H9 (cell line): ENCODE measurements at regions not wholly inside any gene's neighbourhood (a gene's known extent, or its start where the extent isn't known, plus 50 kb on each side); places are given as distances from the start of the nearest gene placed in this dataset.
A peak's percentile ranks its signal among the peaks of the same experiment; 100 is the strongest.

Source experiments
- DNase-seq: peaks from one replicate; pipeline ENCODE4 v3.0.0-alpha.2; 2017
- H2AFZ ChIP-seq: one replicate; pipeline ENCODE4 v1.6.1; 2013; ENCODE audit warnings: mild to moderate bottlenecking, low read length, control low read depth, moderate library complexity
- H2AK5ac ChIP-seq: 2 replicates; pipeline ENCODE4 v1.6.1; 2013; ENCODE audit warnings: low read length, control low read depth, mixed read lengths; ENCODE audit not compliant: insufficient read length
- H2BK120ac ChIP-seq: one replicate; pipeline ENCODE4 v1.6.1; 2013; ENCODE audit warnings: low read depth, mild to moderate bottlenecking, low read length, control low read depth, inconsistent platforms; ENCODE audit not compliant: poor library complexity, severe bottlenecking
- H2BK12ac ChIP-seq: 2 replicates; pipeline ENCODE4 v1.6.1; 2013; ENCODE audit warnings: low read length, control low read depth, mixed read lengths, low read depth; ENCODE audit not compliant: insufficient read length
- H2BK15ac ChIP-seq: 2 replicates; pipeline ENCODE4 v1.6.1; 2013; ENCODE audit warnings: low read depth, low read length, control low read depth
- H2BK20ac ChIP-seq: one replicate; pipeline ENCODE4 v1.6.1; 2013; ENCODE audit warnings: low read depth, mild to moderate bottlenecking, low read length, control low read depth, inconsistent platforms; ENCODE audit not compliant: poor library complexity, severe bottlenecking
- H2BK5ac ChIP-seq: 2 replicates; pipeline ENCODE4 v1.6.1; 2013; ENCODE audit warnings: low read length, control low read depth, mixed read lengths; ENCODE audit not compliant: insufficient read length
- H3K14ac ChIP-seq: 2 replicates; pipeline ENCODE4 v1.6.1; 2013; ENCODE audit warnings: low read length, control low read depth; ENCODE audit not compliant: insufficient read depth
- H3K18ac ChIP-seq: 2 replicates; pipeline ENCODE4 v1.6.1; 2013; ENCODE audit warnings: low read depth, mild to moderate bottlenecking, mixed read lengths, low read length, control low read depth; ENCODE audit not compliant: insufficient read length
- H3K23ac ChIP-seq: 2 replicates; pipeline ENCODE4 v1.6.1; 2013; ENCODE audit warnings: low read length, control low read depth, mixed read lengths, low read depth; ENCODE audit not compliant: insufficient read length
- H3K23me2 ChIP-seq: 2 replicates; pipeline ENCODE4 v1.6.1; 2013; ENCODE audit warnings: low read depth, mild to moderate bottlenecking, mixed read lengths, low read length, control low read depth; ENCODE audit not compliant: insufficient read length, poor library complexity, severe bottlenecking
- H3K27ac ChIP-seq: 2 replicates; pipeline ENCODE4 v1.5.1; 2013; ENCODE audit warnings: low read length, control low read depth, mixed read lengths, low read depth; ENCODE audit not compliant: insufficient read length
- H3K27me3 ChIP-seq: 2 replicates; pipeline ENCODE4 v1.6.1; 2013; ENCODE audit warnings: low read length, control low read depth, inconsistent platforms; ENCODE audit not compliant: insufficient read depth
- H3K4ac ChIP-seq: 2 replicates; pipeline ENCODE4 v1.6.1; 2013; ENCODE audit warnings: low read depth, mild to moderate bottlenecking, control low read depth, inconsistent platforms, low read length, moderate library complexity
- H3K4me1 ChIP-seq: 2 replicates; pipeline ENCODE4 v1.6.1; 2013; ENCODE audit warnings: low read length, control low read depth, inconsistent platforms; ENCODE audit not compliant: insufficient read depth
- H3K4me2 ChIP-seq: 2 replicates; pipeline ENCODE4 v1.6.1; 2013; ENCODE audit warnings: low read length, control low read depth, mixed read lengths; ENCODE audit not compliant: insufficient read length, insufficient read depth
- H3K56ac ChIP-seq: 2 replicates; pipeline ENCODE4 v1.6.1; 2013; ENCODE audit warnings: low read depth, mild to moderate bottlenecking, mixed read lengths, low read length, control low read depth; ENCODE audit not compliant: insufficient read length
- H3K79me1 ChIP-seq: 2 replicates; pipeline ENCODE4 v1.6.1; 2013; ENCODE audit warnings: low read depth, mild to moderate bottlenecking, moderate library complexity, low read length, control low read depth, inconsistent platforms; ENCODE audit not compliant: insufficient read depth, poor library complexity, severe bottlenecking
- H3K79me2 ChIP-seq: 2 replicates; pipeline ENCODE4 v1.6.1; 2013; ENCODE audit warnings: low read length, control low read depth, inconsistent platforms; ENCODE audit not compliant: insufficient read depth
- H3K9ac ChIP-seq: 2 replicates; pipeline ENCODE4 v1.6.1; 2013; ENCODE audit warnings: low read length, control low read depth, mixed read lengths; ENCODE audit not compliant: insufficient read length; ENCODE audit errors: extremely low read depth
- H3K9me3 ChIP-seq: one replicate; pipeline ENCODE4 v1.6.1; 2013; ENCODE audit warnings: low read depth, low read length, inconsistent platforms; ENCODE audit not compliant: control insufficient read depth
- H3T11ph ChIP-seq: one replicate; pipeline ENCODE4 v1.6.1; 2013; ENCODE audit warnings: mild to moderate bottlenecking, low read length, control low read depth, inconsistent platforms
- H4K20me1 ChIP-seq: one replicate; pipeline ENCODE4 v1.6.1; 2013; ENCODE audit not compliant: control insufficient read depth, insufficient read length, insufficient read depth
- H4K5ac ChIP-seq: 2 replicates; pipeline ENCODE4 v1.6.1; 2013; ENCODE audit warnings: low read depth, mild to moderate bottlenecking, mixed read lengths, low read length, control low read depth; ENCODE audit not compliant: insufficient read length
- H4K8ac ChIP-seq: replicated peaks from 2 replicates; pipeline ENCODE4 v1.6.1; 2013; ENCODE audit warnings: low read length, control low read depth, mixed read lengths, low read depth; ENCODE audit not compliant: insufficient read length
- H4K91ac ChIP-seq: 2 replicates; pipeline ENCODE4 v1.6.1; 2013; ENCODE audit warnings: low read depth, mild to moderate bottlenecking, moderate library complexity, mixed read lengths, low read length, control low read depth; ENCODE audit not compliant: insufficient read length
- H3K27ac Mint-ChIP-seq, 3 experiments: 2 replicates in 2 of 3; 3 replicates in 1 of 3; pipeline ENCODE4 v1.8.0; 2020 to 2021; ENCODE audit warnings: mixed read lengths in 3 of 3, mild to moderate bottlenecking in 1 of 3, moderate library complexity in 1 of 3
- H3K27me3 Mint-ChIP-seq: 2 replicates; pipeline ENCODE4 v1.8.0; 2021; ENCODE audit warnings: low read depth, mild to moderate bottlenecking, moderate library complexity, mixed read lengths
- H3K36me3 Mint-ChIP-seq, 3 experiments: 2 replicates in 2 of 3; 3 replicates in 1 of 3; pipeline ENCODE4 v1.8.0; 2020 to 2021; ENCODE audit warnings: low read depth in 3 of 3, mixed read lengths in 3 of 3; ENCODE audit not compliant: insufficient read depth in 1 of 3
- H3K4me1 Mint-ChIP-seq, 2 experiments: 2 replicates each; pipeline ENCODE4 v1.8.0; 2020; ENCODE audit warnings: mixed read lengths in 2 of 2
- H3K4me3 Mint-ChIP-seq, 2 experiments: 2 replicates in 1 of 2; 3 replicates in 1 of 2; pipeline ENCODE4 v1.8.0; 2020 to 2021; ENCODE audit warnings: mild to moderate bottlenecking in 2 of 2, mixed read lengths in 2 of 2, moderate library complexity in 1 of 2
- H3K9me3 Mint-ChIP-seq, 2 experiments: 2 replicates in 1 of 2; 3 replicates in 1 of 2; pipeline ENCODE4 v1.8.0; 2020; ENCODE audit warnings: mild to moderate bottlenecking in 2 of 2, mixed read lengths in 2 of 2, moderate library complexity in 1 of 2
- WGBS: extraction: QIAGEN DNeasy Blood & Tissue Kit; methylation state at CpG from one replicate; pipeline ENCODE4 v1.1.7; 2013; ENCODE audit warnings: missing lambda C conversion rate, low lambda C conversion rate, mixed read lengths; ENCODE audit not compliant: insufficient read length; ENCODE audit errors: extremely low coverage; 5-methylcytosine and 5-hydroxymethylcytosine counted together
- TF ChIP-seq, protein P1 (sequence below): fragments of 200-600 bp; sonication (generic); conservative IDR thresholded peaks from 3 replicates; pipeline ENCODE4 v1.8.0; 2021; ENCODE audit warnings: antibody characterized with exemption, mild to moderate bottlenecking

DNA sequence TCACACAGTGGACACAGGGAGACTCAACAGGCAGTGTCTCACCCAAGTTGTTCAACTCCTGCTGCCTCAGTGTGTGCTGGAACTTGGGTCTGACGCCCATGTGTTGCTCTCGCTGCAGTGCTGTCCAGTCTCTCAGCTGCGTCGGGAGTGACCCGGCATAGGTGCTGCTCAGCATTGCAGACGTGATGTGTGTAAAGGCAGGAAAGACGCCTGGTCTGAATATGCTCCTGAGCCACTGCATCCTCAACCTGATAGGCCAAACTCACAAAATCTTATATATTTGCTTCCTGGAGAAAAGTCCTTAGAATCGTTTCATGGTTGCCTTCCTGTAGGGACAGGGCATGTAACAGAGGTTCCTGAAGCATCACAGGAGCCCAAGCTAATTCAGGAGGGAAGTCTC is 152.9 kb downstream of the INSIG2 start:
- peaks cover 0 to 2% (median 0%) of the 10 kb centered on the region in 3 experiments; a peak in 1 of 7 replicates for H3K36me3 Mint-ChIP-seq

More for the DNA sequence above, 152.9 kb downstream of the INSIG2 start:
- Histone ChIP-seq H3K27me3 (no peaks in the 10 kb centered on the region), H3K4me2 (no peak overlapping the region), H2BK120ac (no peak overlapping the region), H3K23ac (no peak overlapping the region), H4K5ac (no peak overlapping the region), H3K4me1 (no peaks in the 10 kb centered on the region), H2AK5ac (no peak overlapping the region), H2AFZ (no peak overlapping the region), H2BK12ac (no peak overlapping the region), H3K9ac (no peak overlapping the region), H2BK15ac (no peak overlapping the region), H4K8ac (no peak overlapping the region), H3K56ac (no peak overlapping the region), H4K91ac (no peak overlapping the region), H3K79me2 (no peaks in the 10 kb centered on the region), H3K18ac (no peak overlapping the region), H3K79me1 (no peaks in the 10 kb centered on the region), H3T11ph (no peak overlapping the region), H3K23me2 (no peaks in the 10 kb centered on the region), H3K9me3 (no peaks in the 10 kb centered on the region), H2BK5ac (no peak overlapping the region), H3K4ac (no peak overlapping the region), H4K20me1 (no peaks in the 10 kb centered on the region), H3K27ac (no peak overlapping the region), H2BK20ac (no peak overlapping the region), H3K14ac (no peak overlapping the region)
- peaks cover 5% of the 10 kb centered on the region for H3K27me3 Mint-ChIP-seq
- peaks cover 9 to 10% of the 10 kb centered on the region in 2 experiments for H3K9me3 Mint-ChIP-seq
- TF ChIP-seq, protein P1, sequence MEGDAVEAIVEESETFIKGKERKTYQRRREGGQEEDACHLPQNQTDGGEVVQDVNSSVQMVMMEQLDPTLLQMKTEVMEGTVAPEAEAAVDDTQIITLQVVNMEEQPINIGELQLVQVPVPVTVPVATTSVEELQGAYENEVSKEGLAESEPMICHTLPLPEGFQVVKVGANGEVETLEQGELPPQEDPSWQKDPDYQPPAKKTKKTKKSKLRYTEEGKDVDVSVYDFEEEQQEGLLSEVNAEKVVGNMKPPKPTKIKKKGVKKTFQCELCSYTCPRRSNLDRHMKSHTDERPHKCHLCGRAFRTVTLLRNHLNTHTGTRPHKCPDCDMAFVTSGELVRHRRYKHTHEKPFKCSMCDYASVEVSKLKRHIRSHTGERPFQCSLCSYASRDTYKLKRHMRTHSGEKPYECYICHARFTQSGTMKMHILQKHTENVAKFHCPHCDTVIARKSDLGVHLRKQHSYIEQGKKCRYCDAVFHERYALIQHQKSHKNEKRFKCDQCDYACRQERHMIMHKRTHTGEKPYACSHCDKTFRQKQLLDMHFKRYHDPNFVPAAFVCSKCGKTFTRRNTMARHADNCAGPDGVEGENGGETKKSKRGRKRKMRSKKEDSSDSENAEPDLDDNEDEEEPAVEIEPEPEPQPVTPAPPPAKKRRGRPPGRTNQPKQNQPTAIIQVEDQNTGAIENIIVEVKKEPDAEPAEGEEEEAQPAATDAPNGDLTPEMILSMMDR = no peak
- no peak for DNase-seq
- WGBS = no CpG with 5 or more reads among the region's 8 CpGs
- H3K27ac Mint-ChIP-seq = peak overlapping the region in 1 of 3 experiments; percentile 28; a peak in 1 of 7 replicates
- no peak overlapping the region for H3K4me3 Mint-ChIP-seq
- H3K4me1 Mint-ChIP-seq = peaks cover 0 to 2% of the 10 kb centered on the region in 2 experiments; a peak in 1 of 4 replicates
